ENCODE measurements at regions not wholly inside any gene's neighbourhood (a gene's known extent, or its start where the extent isn't known, plus 50 kb on each side); places are given as distances from the start of the nearest gene placed in this dataset.

DNA sequence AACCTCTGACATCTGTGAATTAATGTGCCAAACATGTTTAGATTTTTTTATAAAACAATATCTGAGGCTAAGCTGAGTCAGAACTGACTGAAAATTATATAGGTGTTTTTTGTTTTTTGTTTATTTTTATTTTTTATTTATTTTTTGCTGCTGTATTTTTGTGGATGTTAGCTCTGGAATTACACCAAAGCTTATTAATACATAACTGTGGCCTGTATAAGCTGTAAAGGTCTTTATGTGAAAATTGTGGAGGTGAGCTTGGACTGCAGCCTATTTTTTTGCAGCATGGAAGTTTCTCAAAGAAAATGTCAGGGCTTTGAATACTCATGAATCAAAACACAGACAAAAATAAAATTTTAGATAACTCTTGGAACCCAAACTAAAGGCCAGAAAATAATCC is 199.8 kb downstream of the CHRM3 start:
- Histone ChIP-seq H3K9me3 (no peaks in the 10 kb centered on the region), H3K36me3 (no peaks in the 10 kb centered on the region), H3K27me3 (no peaks in the 10 kb centered on the region), H3K4me3 (no peak overlapping the region), H3K27ac (no peak overlapping the region), H3K4me1 (no peaks in the 10 kb centered on the region)
- no peak for DNase-seq
- TF ChIP-seq CTCF (IDR thresholded peaks at IDR 0.05) (no peak), POLR2A (IDR thresholded peaks at IDR 0.05) (no peak)

- Histone ChIP-seq H3K9me3 (no peaks in the 10 kb centered on the region), H3K36me3 (no peaks in the 10 kb centered on the region), H3K27ac (no peak overlapping the region), H3K4me3 (no peak overlapping the region), H3K4me1 (no peaks in the 10 kb centered on the region), H3K27me3 (no peaks in the 10 kb centered on the region)
- TF ChIP-seq POLR2A (IDR thresholded peaks at IDR 0.05) (no peak), CTCF (IDR thresholded peaks at IDR 0.05) (peak in 1 of 6 experiments; percentile 3)
- DNase-seq, result peak in 1 of 3 donors; percentile 52
Measured at GRCh38 chr1:239587066-239587465, 200.7 kb downstream of the CHRM3 start.

DNA sequence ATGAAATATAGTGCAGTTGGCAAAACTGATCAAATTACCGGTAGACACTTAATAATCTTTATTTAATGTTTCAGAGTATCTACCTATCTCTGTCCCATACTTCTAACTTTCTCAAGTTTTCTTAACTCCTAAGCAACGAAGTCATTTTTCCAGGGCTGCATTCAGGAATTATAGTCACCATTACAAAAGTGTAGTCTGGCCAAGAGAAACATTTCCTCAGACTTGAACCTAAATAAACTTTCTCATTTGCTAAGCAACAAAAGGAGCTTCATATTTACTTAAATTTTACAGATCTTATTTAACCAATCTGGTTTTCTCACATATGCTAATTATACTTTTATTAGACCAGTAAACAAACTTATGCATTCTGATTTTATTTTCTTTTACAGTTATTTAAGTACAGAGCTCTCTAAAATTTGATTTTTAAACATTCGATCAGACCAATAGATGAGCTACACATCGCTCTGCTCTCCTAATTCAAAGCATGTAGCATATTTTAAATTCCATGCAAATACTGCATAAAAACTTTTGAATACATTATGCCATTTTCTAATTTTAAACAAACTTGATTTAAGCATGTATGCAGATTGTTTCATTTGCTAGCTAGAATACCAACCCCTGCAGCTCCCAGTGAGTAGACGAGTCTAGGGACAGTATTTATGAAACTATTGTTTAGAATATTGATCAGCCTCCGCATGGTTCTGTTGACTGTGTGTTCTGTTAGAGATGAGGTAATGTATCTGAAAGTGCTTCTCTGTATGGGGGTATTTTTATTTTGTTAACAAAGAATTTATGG is 201.4 kb downstream of the CHRM3 start:
- Histone ChIP-seq H3K27me3 (no peaks in the 10 kb centered on the region), H3K4me3 (no peak overlapping the region), H3K4me1 (no peaks in the 10 kb centered on the region), H3K36me3 (no peaks in the 10 kb centered on the region), H3K9me3 (no peaks in the 10 kb centered on the region), H3K27ac (no peak overlapping the region)
- TF ChIP-seq POLR2A (IDR thresholded peaks at IDR 0.05) (no peak), CTCF (IDR thresholded peaks at IDR 0.05) (no peak)
- no peak for DNase-seq

- TF ChIP-seq CTCF (IDR thresholded peaks at IDR 0.05), result no peak
- TF ChIP-seq POLR2A (IDR thresholded peaks at IDR 0.05), result no peak
- no peak for DNase-seq
- Histone ChIP-seq H3K27ac (no peak overlapping the region), H3K9me3 (no peaks in the 10 kb centered on the region), H3K27me3 (no peaks in the 10 kb centered on the region), H3K4me1 (no peaks in the 10 kb centered on the region), H3K36me3 (no peaks in the 10 kb centered on the region), H3K4me3 (no peak overlapping the region)
Measured at GRCh38 chr1:239590556-239590955, 204.2 kb downstream of the CHRM3 start.

DNA sequence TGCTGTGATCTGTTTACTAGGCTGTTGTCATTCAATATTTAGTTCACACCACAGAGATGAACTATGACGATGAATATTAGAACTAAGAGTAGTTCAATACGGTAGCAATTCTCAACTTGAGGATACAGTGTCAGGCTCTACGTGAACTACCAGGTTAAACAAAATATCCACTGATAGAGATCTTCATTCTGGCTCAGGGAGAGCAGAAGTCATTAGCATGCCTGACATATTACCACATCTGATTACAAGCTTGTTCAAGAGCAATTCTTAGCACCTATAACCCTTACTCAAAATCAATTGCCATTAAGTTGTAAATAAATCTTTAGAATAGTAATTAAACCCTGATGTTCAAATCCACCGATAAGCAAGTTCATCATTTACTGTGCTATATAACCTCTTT is 207.2 kb downstream of the CHRM3 start:
- no peak for TF ChIP-seq POLR2A (IDR thresholded peaks at IDR 0.05)
- no peak for TF ChIP-seq CTCF (IDR thresholded peaks at IDR 0.05)
- Histone ChIP-seq H3K36me3 (no peaks in the 10 kb centered on the region), H3K9me3 (no peaks in the 10 kb centered on the region), H3K4me3 (no peak overlapping the region), H3K4me1 (no peaks in the 10 kb centered on the region), H3K27me3 (no peaks in the 10 kb centered on the region), H3K27ac (no peak overlapping the region)
- no peak for DNase-seq
